Mucosa of rectum (tissue), 2 donors: ENCODE measurements at regions not wholly inside any gene's neighbourhood (a gene's known extent, or its start where the extent isn't known, plus 50 kb on each side); places are given as distances from the start of the nearest gene placed in this dataset.

Experiments used
- H3K27ac ChIP-seq, 2 donors: one replicate each; pipeline ENCODE4 v1.7.0; 2013; ENCODE audit warnings: inconsistent platforms in 2 of 2, low read depth in 2 of 2, low read length in 2 of 2
- H3K27me3 ChIP-seq, 2 donors: one replicate each; pipeline ENCODE4 v1.7.0; 2013; ENCODE audit warnings: low read length in 2 of 2; ENCODE audit not compliant: control insufficient read depth in 2 of 2, insufficient read depth in 2 of 2
- H3K36me3 ChIP-seq, 2 donors: one replicate each; pipeline ENCODE4 v1.7.0; 2013; ENCODE audit warnings: low read length in 2 of 2; ENCODE audit not compliant: control insufficient read depth in 2 of 2, insufficient read depth in 2 of 2
- H3K4me1 ChIP-seq, 2 donors: one replicate each; pipeline ENCODE4 v1.7.0; 2013; ENCODE audit warnings: low read length in 2 of 2, mild to moderate bottlenecking in 1 of 2; ENCODE audit not compliant: control insufficient read depth in 2 of 2, insufficient read depth in 2 of 2
- H3K4me3 ChIP-seq, 2 donors: one replicate each; pipeline ENCODE4 v1.7.0; 2013; ENCODE audit warnings: low read length in 2 of 2
- H3K9ac ChIP-seq, 2 donors: one replicate each; pipeline ENCODE4 v1.7.0; 2013; ENCODE audit warnings: low read length in 2 of 2, low read depth in 1 of 2, mild to moderate bottlenecking in 1 of 2
- H3K9me3 ChIP-seq, 2 donors: one replicate each; pipeline ENCODE4 v1.7.0; 2013; ENCODE audit warnings: low read length in 2 of 2; ENCODE audit not compliant: control insufficient read depth in 2 of 2
- donor health status: healthy.
- donor health status: Normal muscosa, but diverticular disease.

DNA sequence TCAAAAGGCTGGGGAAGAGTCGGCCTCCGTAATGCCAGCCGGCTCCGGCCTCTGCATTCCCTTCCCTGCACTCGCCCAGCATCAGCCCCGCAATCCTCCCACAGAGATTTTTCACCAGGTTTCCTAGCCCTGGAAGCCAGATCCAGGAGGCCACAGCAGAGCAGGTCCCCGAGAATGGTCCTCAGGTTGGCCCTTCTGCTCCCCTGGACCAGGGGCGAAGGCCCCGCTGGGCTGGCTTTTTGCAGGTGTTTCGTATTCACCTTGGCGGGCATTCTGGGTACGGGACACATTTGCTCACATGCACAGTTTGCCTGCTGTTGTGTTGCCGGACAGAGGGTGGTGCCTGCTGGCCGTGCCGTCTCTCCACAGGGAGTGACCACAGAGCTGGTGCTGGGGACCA lies 309.5 kb downstream of the NDUFA10 start:
- H3K36me3 ChIP-seq, result no peaks in the 10 kb centered on the region
- no peak overlapping the region for H3K9ac ChIP-seq
- peaks cover 0 to 2% of the 10 kb centered on the region in 2 donors for H3K4me1 ChIP-seq
- no peaks in the 10 kb centered on the region for H3K27me3 ChIP-seq
- H3K9me3 ChIP-seq, result peaks cover 0 to 2% of the 10 kb centered on the region in 2 donors
- no peak overlapping the region for H3K4me3 ChIP-seq
- no peak overlapping the region for H3K27ac ChIP-seq

DNA sequence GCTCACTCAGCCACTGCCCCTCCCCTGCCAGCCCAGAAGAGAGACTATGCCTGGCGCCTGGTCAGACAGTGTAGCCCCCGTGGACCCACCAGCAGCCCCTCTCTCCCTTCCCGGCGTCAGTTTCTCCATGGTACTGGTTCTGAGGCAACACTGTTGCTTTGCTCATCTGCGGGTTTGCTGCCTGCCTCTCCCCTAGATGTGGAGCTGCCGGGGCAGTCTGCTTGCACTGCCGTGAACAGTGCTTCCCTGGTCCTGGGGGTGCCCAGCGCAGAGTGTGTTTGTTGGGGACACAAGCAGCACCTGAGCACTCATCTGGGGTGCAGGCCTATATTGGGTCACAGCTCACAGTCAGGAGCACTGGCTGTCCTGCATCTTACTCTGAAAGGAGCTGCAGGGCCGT lies 309.9 kb downstream of the NDUFA10 start:
- H3K9ac ChIP-seq, result no peak overlapping the region
- H3K4me1 ChIP-seq, result peaks cover 0 to 2% of the 10 kb centered on the region in 2 donors
- peaks cover 0 to 2% of the 10 kb centered on the region in 2 donors for H3K9me3 ChIP-seq
- H3K27ac ChIP-seq, result no peak overlapping the region
- H3K27me3 ChIP-seq, result no peaks in the 10 kb centered on the region
- H3K36me3 ChIP-seq, result no peaks in the 10 kb centered on the region
- no peak overlapping the region for H3K4me3 ChIP-seq

DNA sequence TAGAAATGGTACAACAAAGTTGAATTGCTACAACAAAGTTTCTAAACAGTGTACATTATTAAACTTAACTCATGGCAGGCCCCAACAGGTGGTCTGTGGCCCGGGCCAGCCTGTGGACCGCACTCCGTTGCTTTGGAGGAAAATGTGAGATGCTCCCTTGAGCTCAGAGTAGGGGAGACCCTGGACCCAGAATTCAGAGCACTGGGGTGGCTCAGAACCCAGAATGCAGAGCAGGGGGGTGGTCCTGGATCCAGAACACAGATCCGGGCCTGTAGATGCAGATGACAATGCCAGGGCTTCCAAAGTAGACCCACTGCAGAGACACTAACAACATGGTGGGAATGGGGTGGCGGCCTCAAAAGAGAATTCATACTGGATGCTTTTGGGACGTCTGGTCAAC lies 311.0 kb downstream of the NDUFA10 start:
- no peak overlapping the region for H3K9ac ChIP-seq
- no peaks in the 10 kb centered on the region for H3K27me3 ChIP-seq
- no peak overlapping the region for H3K4me3 ChIP-seq
- H3K27ac ChIP-seq, result no peak overlapping the region
- H3K4me1 ChIP-seq, result peaks cover 0 to 2% of the 10 kb centered on the region in 2 donors
- no peaks in the 10 kb centered on the region for H3K9me3 ChIP-seq
- no peaks in the 10 kb centered on the region for H3K36me3 ChIP-seq

DNA sequence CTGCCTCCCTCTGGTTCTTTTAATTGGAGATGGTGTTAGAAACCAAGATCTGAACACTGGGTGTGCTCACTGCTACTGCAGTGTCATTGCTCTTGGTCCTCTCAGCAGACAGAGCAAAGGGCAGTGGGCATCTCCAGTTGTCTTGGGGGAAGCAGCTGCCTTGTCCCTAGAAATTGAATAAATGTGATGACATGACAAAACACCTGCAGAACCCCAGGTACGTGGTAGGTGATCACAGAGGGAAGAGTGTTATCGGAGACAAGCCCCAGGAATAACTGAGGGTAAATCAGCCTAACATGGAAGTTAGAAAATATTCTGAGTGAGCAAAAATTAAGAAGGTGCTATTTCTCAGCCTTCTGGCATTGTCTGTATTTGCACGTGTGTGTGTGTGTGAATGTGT lies 311.9 kb upstream of the HDAC4 start:
- Histone ChIP-seq H3K27ac (no peak overlapping the region), H3K4me1 (peaks cover 0 to 2% of the 10 kb centered on the region in 2 donors), H3K36me3 (no peaks in the 10 kb centered on the region), H3K9ac (no peak overlapping the region), H3K9me3 (no peaks in the 10 kb centered on the region), H3K4me3 (no peak overlapping the region), H3K27me3 (no peaks in the 10 kb centered on the region)

DNA sequence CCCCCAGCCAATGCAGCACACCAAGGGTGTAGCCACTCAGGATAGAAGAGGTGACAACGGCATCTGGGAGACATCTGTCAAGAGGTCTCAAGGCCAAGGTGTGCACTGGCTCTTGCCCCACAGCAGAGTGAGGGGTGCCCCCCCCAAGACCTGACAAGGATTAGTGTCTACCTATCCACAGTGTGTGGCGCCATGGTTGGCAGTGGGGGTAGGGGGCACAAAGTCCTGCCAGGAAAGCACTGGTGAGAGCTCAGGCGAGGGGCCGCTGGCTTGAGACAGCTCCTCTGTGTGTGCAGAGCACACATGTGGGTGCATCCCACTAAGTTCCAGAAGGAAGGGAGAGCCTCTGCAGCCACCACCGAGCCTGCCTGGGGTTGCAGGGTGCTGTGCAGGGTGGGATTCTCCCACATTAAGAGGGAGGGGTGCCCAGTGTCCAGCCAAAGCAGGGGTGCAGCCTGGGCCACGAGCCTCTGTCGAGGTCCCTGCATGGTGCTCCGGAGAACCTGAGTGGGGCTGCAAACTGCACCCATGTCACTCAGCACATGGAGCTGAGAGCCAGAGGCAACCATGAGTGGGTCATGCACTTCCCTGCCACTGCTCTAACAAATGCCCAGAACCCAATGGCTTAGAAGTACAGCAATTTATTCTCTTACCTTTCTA lies 311.2 kb upstream of the HDAC4 start:
- H3K27ac ChIP-seq, result no peak overlapping the region
- H3K9ac ChIP-seq, result no peak overlapping the region
- H3K4me1 ChIP-seq, result no peaks in the 10 kb centered on the region
- H3K27me3 ChIP-seq, result no peaks in the 10 kb centered on the region
- no peaks in the 10 kb centered on the region for H3K36me3 ChIP-seq
- H3K4me3 ChIP-seq, result no peak overlapping the region
- no peaks in the 10 kb centered on the region for H3K9me3 ChIP-seq

DNA sequence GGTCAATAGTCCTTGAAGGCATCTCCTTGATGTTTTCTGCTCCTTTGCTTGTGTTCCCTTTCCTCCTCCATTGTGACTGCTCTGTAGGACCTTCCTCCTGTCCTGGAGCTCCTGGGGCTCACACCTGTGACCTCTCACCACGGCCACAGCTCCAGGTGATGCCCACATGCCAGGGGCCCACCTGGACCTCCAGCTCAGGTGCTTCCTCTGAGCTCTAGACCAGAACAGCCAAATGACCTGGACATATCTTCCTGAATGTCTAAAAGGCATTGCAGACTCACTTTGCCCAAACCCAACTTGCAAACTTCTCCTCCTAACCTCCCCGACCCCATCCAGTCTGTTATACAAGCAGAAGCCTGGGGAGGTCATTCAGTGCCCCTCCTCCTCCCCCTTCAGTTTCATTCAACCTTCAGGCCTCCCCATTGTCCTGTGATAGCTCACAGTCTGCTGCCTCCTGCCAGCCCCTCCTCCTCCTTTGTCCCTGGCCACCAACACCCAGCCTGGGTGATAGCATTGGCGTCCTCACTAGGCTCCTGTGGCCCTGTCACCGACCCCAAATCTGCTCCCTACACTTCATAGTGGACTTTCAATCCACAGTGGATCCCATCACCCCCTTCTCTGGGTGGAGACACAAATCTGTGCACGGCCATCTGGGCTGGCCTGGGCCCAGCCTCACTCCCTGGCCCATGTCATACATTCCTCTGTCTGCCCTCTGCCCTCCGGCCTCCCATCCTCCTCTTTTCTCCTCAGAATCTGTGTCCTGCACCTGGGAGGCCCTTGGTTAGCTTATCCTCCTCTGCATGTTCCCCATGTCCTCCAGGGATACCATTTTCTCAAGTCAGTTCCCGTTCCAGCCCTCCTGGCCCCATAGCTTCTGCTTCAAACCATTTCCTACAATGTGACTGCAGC lies 310.4 kb upstream of the HDAC4 start:
- Histone ChIP-seq H3K4me3 (no peak overlapping the region), H3K9me3 (no peaks in the 10 kb centered on the region)

DNA sequence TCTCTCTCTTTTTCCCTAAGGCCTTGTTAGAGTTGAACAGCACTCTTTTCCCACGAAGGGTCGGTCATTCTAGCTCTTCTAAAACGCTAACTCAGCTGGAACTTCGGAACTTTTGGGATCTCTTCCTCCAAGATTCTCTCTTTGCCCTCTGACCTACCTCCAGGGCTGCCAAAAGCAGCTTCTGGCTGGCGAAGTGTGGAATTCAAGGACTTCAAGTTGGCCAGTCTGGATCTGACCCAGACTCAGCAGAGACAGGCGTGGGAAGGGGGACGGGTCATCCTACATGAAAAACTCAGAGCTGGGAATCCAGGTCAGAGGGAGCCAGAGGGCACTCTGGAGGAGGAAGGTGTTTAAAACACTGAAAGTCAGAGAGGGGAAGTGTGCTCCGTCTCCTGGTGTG lies 305.5 kb upstream of the HDAC4 start:
- Histone ChIP-seq H3K36me3 (no peaks in the 10 kb centered on the region), H3K4me3 (no peak overlapping the region), H3K9me3 (no peaks in the 10 kb centered on the region), H3K27me3 (no peaks in the 10 kb centered on the region), H3K9ac (no peak overlapping the region), H3K27ac (no peak overlapping the region), H3K4me1 (no peaks in the 10 kb centered on the region)

More for the DNA sequence above, 310.4 kb upstream of the HDAC4 start:
- Histone ChIP-seq H3K27me3 (no peaks in the 10 kb centered on the region), H3K4me1 (no peaks in the 10 kb centered on the region), H3K27ac (no peak overlapping the region), H3K9ac (no peak overlapping the region), H3K36me3 (no peaks in the 10 kb centered on the region)

DNA sequence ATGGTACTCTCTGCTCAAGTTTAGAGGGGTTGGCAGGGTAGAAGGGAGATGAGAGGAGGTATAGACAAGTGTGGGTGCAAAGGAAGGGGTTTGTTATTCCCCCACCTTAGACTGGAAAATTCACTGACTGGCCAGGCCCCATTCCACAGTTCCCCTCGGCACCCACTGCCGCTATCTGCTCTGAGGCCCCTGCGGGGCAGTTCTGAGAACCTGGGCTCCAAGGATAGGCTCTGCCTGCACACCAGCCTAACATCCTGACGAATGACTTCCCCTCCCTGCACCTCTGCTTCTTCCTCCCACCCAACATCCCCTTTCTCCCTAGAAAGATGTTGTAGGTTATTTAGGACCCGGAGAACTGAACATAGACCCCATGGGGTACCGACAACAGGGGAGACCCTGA lies 303.9 kb upstream of the HDAC4 start:
- Histone ChIP-seq H3K4me3 (no peak overlapping the region), H3K4me1 (no peaks in the 10 kb centered on the region), H3K9me3 (no peaks in the 10 kb centered on the region), H3K27ac (no peak overlapping the region), H3K9ac (no peak overlapping the region), H3K36me3 (no peaks in the 10 kb centered on the region), H3K27me3 (no peaks in the 10 kb centered on the region)

DNA sequence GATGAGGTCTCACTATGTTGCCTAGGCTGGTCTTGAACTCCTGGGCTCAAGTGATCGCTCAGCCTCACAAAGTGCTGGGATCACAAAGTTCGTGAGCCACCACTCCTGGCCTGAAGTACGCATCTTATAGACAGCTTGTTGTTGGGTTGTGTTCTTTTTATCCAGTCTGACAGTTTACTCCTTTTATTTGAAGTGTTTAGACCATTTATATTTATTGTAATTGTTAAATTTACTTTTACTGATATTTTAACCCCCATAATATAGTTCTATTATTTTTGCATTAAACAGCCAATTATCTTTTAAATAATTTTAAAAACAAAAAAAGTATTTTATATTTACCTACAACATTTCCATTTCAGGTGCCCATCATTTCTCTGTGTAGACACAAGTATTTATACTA lies 303.0 kb upstream of the HDAC4 start:
- H3K27me3 ChIP-seq, result no peaks in the 10 kb centered on the region
- no peak overlapping the region for H3K9ac ChIP-seq
- no peak overlapping the region for H3K4me3 ChIP-seq
- no peaks in the 10 kb centered on the region for H3K4me1 ChIP-seq
- no peaks in the 10 kb centered on the region for H3K36me3 ChIP-seq
- no peaks in the 10 kb centered on the region for H3K9me3 ChIP-seq
- no peak overlapping the region for H3K27ac ChIP-seq

DNA sequence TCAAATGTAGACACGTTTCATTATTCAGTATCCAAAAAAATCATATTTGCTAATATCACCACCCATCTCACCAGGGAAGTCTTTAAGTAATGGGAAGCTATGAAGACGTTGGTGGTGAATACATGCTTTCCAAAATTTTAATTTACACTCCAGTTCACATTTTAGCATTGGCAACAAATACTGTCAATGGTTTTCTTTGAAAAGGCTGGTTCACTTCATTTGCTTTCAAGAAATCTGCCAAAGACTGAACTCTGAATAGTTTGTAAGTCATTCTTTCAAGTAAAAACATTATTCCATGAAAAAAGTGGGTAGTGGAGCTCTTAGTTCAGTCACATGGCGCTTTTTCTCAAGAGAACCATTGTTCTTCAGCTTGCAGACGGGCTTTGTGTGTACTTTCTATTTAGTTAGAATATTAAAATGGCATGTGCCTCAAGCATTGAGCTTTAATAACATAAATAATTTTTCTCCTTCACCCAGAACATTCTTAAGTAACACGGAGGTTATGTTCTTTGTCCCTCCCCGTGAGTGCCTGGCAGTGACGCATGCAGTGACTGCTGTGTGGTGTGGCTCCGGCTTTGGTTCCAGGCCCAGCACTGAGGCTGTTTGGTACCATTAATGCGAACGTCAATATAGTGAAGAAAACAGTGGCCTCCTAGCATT lies 300.0 kb upstream of the HDAC4 start:
- Histone ChIP-seq H3K36me3 (no peaks in the 10 kb centered on the region), H3K27ac (no peak overlapping the region), H3K9ac (no peak overlapping the region), H3K4me3 (no peak overlapping the region), H3K9me3 (no peaks in the 10 kb centered on the region), H3K27me3 (no peaks in the 10 kb centered on the region), H3K4me1 (no peaks in the 10 kb centered on the region)
